H9 (cell line): ENCODE measurements at regions not wholly inside any gene's neighbourhood (a gene's known extent, or its start where the extent isn't known, plus 50 kb on each side); places are given as distances from the start of the nearest gene placed in this dataset.

ENCODE experiments used
- DNase-seq: peaks from one replicate; pipeline ENCODE4 v3.0.0-alpha.2; 2017
- H2AFZ ChIP-seq: one replicate; pipeline ENCODE4 v1.6.1; 2013; ENCODE audit warnings: mild to moderate bottlenecking, low read length, control low read depth, moderate library complexity
- H2AK5ac ChIP-seq: 2 replicates; pipeline ENCODE4 v1.6.1; 2013; ENCODE audit warnings: low read length, control low read depth, mixed read lengths; ENCODE audit not compliant: insufficient read length
- H2BK120ac ChIP-seq: one replicate; pipeline ENCODE4 v1.6.1; 2013; ENCODE audit warnings: low read depth, mild to moderate bottlenecking, low read length, control low read depth, inconsistent platforms; ENCODE audit not compliant: poor library complexity, severe bottlenecking
- H2BK12ac ChIP-seq: 2 replicates; pipeline ENCODE4 v1.6.1; 2013; ENCODE audit warnings: low read length, control low read depth, mixed read lengths, low read depth; ENCODE audit not compliant: insufficient read length
- H2BK15ac ChIP-seq: 2 replicates; pipeline ENCODE4 v1.6.1; 2013; ENCODE audit warnings: low read depth, low read length, control low read depth
- H2BK20ac ChIP-seq: one replicate; pipeline ENCODE4 v1.6.1; 2013; ENCODE audit warnings: low read depth, mild to moderate bottlenecking, low read length, control low read depth, inconsistent platforms; ENCODE audit not compliant: poor library complexity, severe bottlenecking
- H2BK5ac ChIP-seq: 2 replicates; pipeline ENCODE4 v1.6.1; 2013; ENCODE audit warnings: low read length, control low read depth, mixed read lengths; ENCODE audit not compliant: insufficient read length
- H3K14ac ChIP-seq: 2 replicates; pipeline ENCODE4 v1.6.1; 2013; ENCODE audit warnings: low read length, control low read depth; ENCODE audit not compliant: insufficient read depth
- H3K18ac ChIP-seq: 2 replicates; pipeline ENCODE4 v1.6.1; 2013; ENCODE audit warnings: low read depth, mild to moderate bottlenecking, mixed read lengths, low read length, control low read depth; ENCODE audit not compliant: insufficient read length
- H3K23ac ChIP-seq: 2 replicates; pipeline ENCODE4 v1.6.1; 2013; ENCODE audit warnings: low read length, control low read depth, mixed read lengths, low read depth; ENCODE audit not compliant: insufficient read length
- H3K23me2 ChIP-seq: 2 replicates; pipeline ENCODE4 v1.6.1; 2013; ENCODE audit warnings: low read depth, mild to moderate bottlenecking, mixed read lengths, low read length, control low read depth; ENCODE audit not compliant: insufficient read length, poor library complexity, severe bottlenecking
- H3K27ac ChIP-seq: 2 replicates; pipeline ENCODE4 v1.5.1; 2013; ENCODE audit warnings: low read length, control low read depth, mixed read lengths, low read depth; ENCODE audit not compliant: insufficient read length
- H3K27me3 ChIP-seq: 2 replicates; pipeline ENCODE4 v1.6.1; 2013; ENCODE audit warnings: low read length, control low read depth, inconsistent platforms; ENCODE audit not compliant: insufficient read depth
- H3K4ac ChIP-seq: 2 replicates; pipeline ENCODE4 v1.6.1; 2013; ENCODE audit warnings: low read depth, mild to moderate bottlenecking, control low read depth, inconsistent platforms, low read length, moderate library complexity
- H3K4me1 ChIP-seq: 2 replicates; pipeline ENCODE4 v1.6.1; 2013; ENCODE audit warnings: low read length, control low read depth, inconsistent platforms; ENCODE audit not compliant: insufficient read depth
- H3K4me2 ChIP-seq: 2 replicates; pipeline ENCODE4 v1.6.1; 2013; ENCODE audit warnings: low read length, control low read depth, mixed read lengths; ENCODE audit not compliant: insufficient read length, insufficient read depth
- H3K56ac ChIP-seq: 2 replicates; pipeline ENCODE4 v1.6.1; 2013; ENCODE audit warnings: low read depth, mild to moderate bottlenecking, mixed read lengths, low read length, control low read depth; ENCODE audit not compliant: insufficient read length
- H3K79me1 ChIP-seq: 2 replicates; pipeline ENCODE4 v1.6.1; 2013; ENCODE audit warnings: low read depth, mild to moderate bottlenecking, moderate library complexity, low read length, control low read depth, inconsistent platforms; ENCODE audit not compliant: insufficient read depth, poor library complexity, severe bottlenecking
- H3K79me2 ChIP-seq: 2 replicates; pipeline ENCODE4 v1.6.1; 2013; ENCODE audit warnings: low read length, control low read depth, inconsistent platforms; ENCODE audit not compliant: insufficient read depth
- H3K9ac ChIP-seq: 2 replicates; pipeline ENCODE4 v1.6.1; 2013; ENCODE audit warnings: low read length, control low read depth, mixed read lengths; ENCODE audit not compliant: insufficient read length; ENCODE audit errors: extremely low read depth
- H3K9me3 ChIP-seq: one replicate; pipeline ENCODE4 v1.6.1; 2013; ENCODE audit warnings: low read depth, low read length, inconsistent platforms; ENCODE audit not compliant: control insufficient read depth
- H3T11ph ChIP-seq: one replicate; pipeline ENCODE4 v1.6.1; 2013; ENCODE audit warnings: mild to moderate bottlenecking, low read length, control low read depth, inconsistent platforms
- H4K20me1 ChIP-seq: one replicate; pipeline ENCODE4 v1.6.1; 2013; ENCODE audit not compliant: control insufficient read depth, insufficient read length, insufficient read depth
- H4K5ac ChIP-seq: 2 replicates; pipeline ENCODE4 v1.6.1; 2013; ENCODE audit warnings: low read depth, mild to moderate bottlenecking, mixed read lengths, low read length, control low read depth; ENCODE audit not compliant: insufficient read length
- H4K8ac ChIP-seq: replicated peaks from 2 replicates; pipeline ENCODE4 v1.6.1; 2013; ENCODE audit warnings: low read length, control low read depth, mixed read lengths, low read depth; ENCODE audit not compliant: insufficient read length
- H4K91ac ChIP-seq: 2 replicates; pipeline ENCODE4 v1.6.1; 2013; ENCODE audit warnings: low read depth, mild to moderate bottlenecking, moderate library complexity, mixed read lengths, low read length, control low read depth; ENCODE audit not compliant: insufficient read length
- H3K27ac Mint-ChIP-seq, 3 experiments: 2 replicates in 2 of 3; 3 replicates in 1 of 3; pipeline ENCODE4 v1.8.0; 2020 to 2021; ENCODE audit warnings: mixed read lengths in 3 of 3, mild to moderate bottlenecking in 1 of 3, moderate library complexity in 1 of 3
- H3K27me3 Mint-ChIP-seq: 2 replicates; pipeline ENCODE4 v1.8.0; 2021; ENCODE audit warnings: low read depth, mild to moderate bottlenecking, moderate library complexity, mixed read lengths
- H3K36me3 Mint-ChIP-seq, 3 experiments: 2 replicates in 2 of 3; 3 replicates in 1 of 3; pipeline ENCODE4 v1.8.0; 2020 to 2021; ENCODE audit warnings: low read depth in 3 of 3, mixed read lengths in 3 of 3; ENCODE audit not compliant: insufficient read depth in 1 of 3
- H3K4me1 Mint-ChIP-seq, 2 experiments: 2 replicates each; pipeline ENCODE4 v1.8.0; 2020; ENCODE audit warnings: mixed read lengths in 2 of 2
- H3K4me3 Mint-ChIP-seq, 2 experiments: 2 replicates in 1 of 2; 3 replicates in 1 of 2; pipeline ENCODE4 v1.8.0; 2020 to 2021; ENCODE audit warnings: mild to moderate bottlenecking in 2 of 2, mixed read lengths in 2 of 2, moderate library complexity in 1 of 2
- H3K9me3 Mint-ChIP-seq, 2 experiments: 2 replicates in 1 of 2; 3 replicates in 1 of 2; pipeline ENCODE4 v1.8.0; 2020; ENCODE audit warnings: mild to moderate bottlenecking in 2 of 2, mixed read lengths in 2 of 2, moderate library complexity in 1 of 2
- CTCF ChIP-seq: fragments of 200-600 bp; sonication (generic); conservative IDR thresholded peaks from 3 replicates; pipeline ENCODE4 v1.8.0; 2021; ENCODE audit warnings: antibody characterized with exemption, mild to moderate bottlenecking
- WGBS: extraction: QIAGEN DNeasy Blood & Tissue Kit; methylation state at CpG from one replicate; pipeline ENCODE4 v1.1.7; 2013; ENCODE audit warnings: missing lambda C conversion rate, low lambda C conversion rate, mixed read lengths; ENCODE audit not compliant: insufficient read length; ENCODE audit errors: extremely low coverage; 5-methylcytosine and 5-hydroxymethylcytosine counted together

- no peak overlapping the region for H3K27ac ChIP-seq
- Mint-ChIP-seq H3K27me3 (no peaks in the 10 kb centered on the region), H3K9me3 (peaks cover 6 to 10% of the 10 kb centered on the region in 2 experiments; a peak in 4 of 5 replicates), H3K4me1 (peaks cover 8 to 9% of the 10 kb centered on the region in 2 experiments), H3K36me3 (peaks cover 0 to 7% (median 0%) of the 10 kb centered on the region in 3 experiments; a peak in 2 of 7 replicates), H3K4me3 (no peak overlapping the region), H3K27ac (no peak overlapping the region)
- H2BK120ac ChIP-seq: no peak overlapping the region
- H4K91ac ChIP-seq: no peak overlapping the region
- no peaks in the 10 kb centered on the region for H3K9me3 ChIP-seq
- no peaks in the 10 kb centered on the region; the same call in 1 of the 2 replicates for H3K4me1 ChIP-seq
- no peak overlapping the region for H2BK12ac ChIP-seq
- no peak overlapping the region for H2AFZ ChIP-seq
- DNase-seq: no peak
- no peak overlapping the region for H3K4me2 ChIP-seq
- H4K5ac ChIP-seq: no peak overlapping the region
- no peaks in the 10 kb centered on the region for H3K79me2 ChIP-seq
- H2BK5ac ChIP-seq: no peak overlapping the region
- H3K18ac ChIP-seq: no peak overlapping the region
- no peaks in the 10 kb centered on the region for H3K23me2 ChIP-seq
- no peak overlapping the region for H3K9ac ChIP-seq
- H4K8ac ChIP-seq: no peak overlapping the region
- no peak overlapping the region for H3K56ac ChIP-seq
- no peaks in the 10 kb centered on the region for H4K20me1 ChIP-seq
- H3K27me3 ChIP-seq: no peaks in the 10 kb centered on the region
- H3K4ac ChIP-seq: no peak overlapping the region
- H3K79me1 ChIP-seq: no peaks in the 10 kb centered on the region
- TF ChIP-seq CTCF: no peak
- no CpG with 5 or more reads among the region's 2 CpGs for WGBS
- H3K23ac ChIP-seq: no peak overlapping the region
- no peak overlapping the region for H2BK15ac ChIP-seq
- H3T11ph ChIP-seq: no peak overlapping the region
- no peak overlapping the region for H2BK20ac ChIP-seq
- H3K14ac ChIP-seq: no peak overlapping the region
- no peak overlapping the region for H2AK5ac ChIP-seq
Observed at GRCh38 chr7:119483364-119483763, 789.6 kb upstream of the KCND2 start.
